ENCODE measurements at regions not wholly inside any gene's neighbourhood (a gene's known extent, or its start where the extent isn't known, plus 50 kb on each side); places are given as distances from the start of the nearest gene placed in this dataset.

- TF ChIP-seq EMX1 (CRISPR knock-in tag; IDR thresholded peaks at IDR 0.05): no peak
- TF ChIP-seq ZSCAN18 (CRISPR knock-in tag; IDR thresholded peaks at IDR 0.05): no peak
- TF ChIP-seq NR1H2 (CRISPR knock-in tag; IDR thresholded peaks at IDR 0.05): no peak
- no peak for ATAC-seq
Measured at GRCh38 chr4:11611868-11612267, 183.2 kb upstream of the HS3ST1 start.

GRCh38 chr4:11609751-11610150 is 181.1 kb upstream of the HS3ST1 start:
- DNase-seq (ENCODE audit: low spot score): no peak
- ChIA-PET CTCF (no interaction called here), POLR2A (no interaction called here)
- ATAC-seq: no peak
- Mint-ChIP-seq H3K9me3 (peaks cover 60% of the 10 kb centered on the region), H3K36me3 (peaks cover 21% of the 10 kb centered on the region), H3K4me3 (no peak overlapping the region), H3K27me3 (ENCODE audit: low read depth) (no peaks in the 10 kb centered on the region), H3K27ac (no peak overlapping the region), H3K4me1 (no peaks in the 10 kb centered on the region)
- no peak for TF ChIP-seq NR1H2 (CRISPR knock-in tag; IDR thresholded peaks at IDR 0.05)
- TF ChIP-seq EMX1 (CRISPR knock-in tag; IDR thresholded peaks at IDR 0.05): no peak
- TF ChIP-seq HMGXB4 (CRISPR knock-in tag; IDR thresholded peaks at IDR 0.05): no peak
- no peak for TF ChIP-seq ZNF671 (CRISPR knock-in tag; IDR thresholded peaks at IDR 0.05)
- TF ChIP-seq ZNF423 (CRISPR knock-in tag; IDR thresholded peaks at IDR 0.05): no peak

More at GRCh38 chr4:11611868-11612267, 183.2 kb upstream of the HS3ST1 start:
- ChIA-PET CTCF (no interaction called here), POLR2A (no interaction called here)
- no peaks in the 10 kb centered on the region for H3K4me1 Mint-ChIP-seq
- DNase-seq (ENCODE audit: low spot score): no peak
- no peak overlapping the region for H3K27ac Mint-ChIP-seq
- H3K4me3 Mint-ChIP-seq: no peak overlapping the region
- peaks cover 64% of the 10 kb centered on the region for H3K9me3 Mint-ChIP-seq
- H3K27me3 Mint-ChIP-seq (ENCODE audit: low read depth): no peaks in the 10 kb centered on the region
- H3K36me3 Mint-ChIP-seq: peaks cover 29% of the 10 kb centered on the region

GRCh38 chr4:11608992-11609391 is 180.3 kb upstream of the HS3ST1 start:
- no peak for ATAC-seq
- TF ChIP-seq ZNF219 (CRISPR knock-in tag; IDR thresholded peaks at IDR 0.05; ENCODE audit: borderline replicate concordance): no peak
- TF ChIP-seq ZNF396 (CRISPR knock-in tag; IDR thresholded peaks at IDR 0.05; ENCODE audit: borderline replicate concordance): no peak
- no peak for TF ChIP-seq NR3C1 (CRISPR knock-in tag; conservative IDR thresholded peaks at IDR 0.05; ENCODE audit: low read depth)
- TF ChIP-seq NR1H2 (CRISPR knock-in tag; IDR thresholded peaks at IDR 0.05): no peak
- no peak for TF ChIP-seq ZNF532 (CRISPR knock-in tag; IDR thresholded peaks at IDR 0.05; ENCODE audit: borderline replicate concordance)
- no peak for TF ChIP-seq CREM (CRISPR knock-in tag; IDR thresholded peaks at IDR 0.05)
- no peak for TF ChIP-seq USF1 (CRISPR knock-in tag; IDR thresholded peaks at IDR 0.05)
- no peak for TF ChIP-seq PRDM15 (CRISPR knock-in tag; IDR thresholded peaks at IDR 0.05)
- TF ChIP-seq CTCF (IDR thresholded peaks at IDR 0.05): no peak
- TF ChIP-seq JAZF1 (CRISPR knock-in tag; IDR thresholded peaks at IDR 0.05): no peak
- TF ChIP-seq RORB (CRISPR knock-in tag; IDR thresholded peaks at IDR 0.05): no peak
- TF ChIP-seq E2F4 (CRISPR knock-in tag; IDR thresholded peaks at IDR 0.05; ENCODE audit: borderline replicate concordance, low read depth): no peak

More at GRCh38 chr4:11608992-11609391, 180.3 kb upstream of the HS3ST1 start:
- Mint-ChIP-seq H3K36me3 (peaks cover 20% of the 10 kb centered on the region), H3K27me3 (ENCODE audit: low read depth) (no peaks in the 10 kb centered on the region), H3K27ac (no peak overlapping the region), H3K9me3 (peaks cover 59% of the 10 kb centered on the region), H3K4me1 (peaks cover 6% of the 10 kb centered on the region), H3K4me3 (no peak overlapping the region)
- ChIA-PET POLR2A (no interaction called here), CTCF (no interaction called here)
- DNase-seq (ENCODE audit: low spot score): no peak
